Mesodermal cell (in vitro differentiated cells): ENCODE measurements at regions not wholly inside any gene's neighbourhood (a gene's known extent, or its start where the extent isn't known, plus 50 kb on each side); places are given as distances from the start of the nearest gene placed in this dataset.

Source experiments
- H3K27ac ChIP-seq: 2 replicates; pipeline ENCODE4 v1.7.0; 2013; ENCODE audit warnings: mild to moderate bottlenecking, low read depth, low read length, moderate library complexity; ENCODE audit not compliant: severe bottlenecking
- H3K36me3 ChIP-seq: 2 replicates; pipeline ENCODE4 v1.7.1; 2013; ENCODE audit warnings: mild to moderate bottlenecking, low read length, moderate library complexity; ENCODE audit not compliant: control insufficient read depth, insufficient read depth
- H3K4me1 ChIP-seq: one replicate; pipeline ENCODE4 v1.7.1; 2013; ENCODE audit warnings: mild to moderate bottlenecking, low read length; ENCODE audit not compliant: insufficient read depth, control insufficient read depth, poor library complexity, severe bottlenecking
- H3K4me3 ChIP-seq: 2 replicates; pipeline ENCODE4 v1.7.0; 2013; ENCODE audit warnings: low read length, control low read depth, mild to moderate bottlenecking; ENCODE audit not compliant: insufficient read depth, poor library complexity, severe bottlenecking; ENCODE audit errors: extremely low read depth
- H3K9me3 ChIP-seq: 2 replicates; pipeline ENCODE4 v1.7.1; 2013; ENCODE audit warnings: mild to moderate bottlenecking, low read length, moderate library complexity; ENCODE audit not compliant: control insufficient read depth
- WGBS, 2 experiments: methylation state at CpG; one replicate each; pipeline ENCODE4 v1.1.5; 2013; ENCODE audit warnings: missing lambda C conversion rate in 2 of 2; ENCODE audit not compliant: insufficient coverage in 2 of 2; 5-methylcytosine and 5-hydroxymethylcytosine counted together

GRCh38 chr14:53306911-53307310 is 153.8 kb upstream of the DDHD1 start:
- peaks cover 9% of the 10 kb centered on the region for H3K9me3 ChIP-seq
- no peaks in the 10 kb centered on the region for H3K36me3 ChIP-seq
- H3K27ac ChIP-seq = peak overlapping the region; percentile 63
- no peak overlapping the region for H3K4me3 ChIP-seq
- peaks cover 17% of the 10 kb centered on the region for H3K4me1 ChIP-seq
- 83 to 94% methylated on average over 2 of the region's 3 CpGs for WGBS, 2 experiments

GRCh38 chr14:53306267-53306721 is 153.2 kb upstream of the DDHD1 start:
- Histone ChIP-seq H3K9me3 (peaks cover 9% of the 10 kb centered on the region), H3K36me3 (no peaks in the 10 kb centered on the region), H3K4me3 (no peak overlapping the region), H3K4me1 (peaks cover 17% of the 10 kb centered on the region), H3K27ac (peak overlapping the region; percentile 53)
- 50 to 51% methylated on average over 6 to 7 of the region's 11 CpGs for WGBS, 2 experiments

GRCh38 chr14:53304726-53305381 is 151.7 kb upstream of the DDHD1 start:
- H3K4me1 ChIP-seq = peaks cover 17% of the 10 kb centered on the region
- H3K27ac ChIP-seq = no peak overlapping the region
- H3K36me3 ChIP-seq = no peaks in the 10 kb centered on the region
- peaks cover under 1% of the 10 kb centered on the region for H3K9me3 ChIP-seq
- WGBS, 2 experiments = 86 to 89% methylated on average over 2 to 3 of the region's 3 CpGs
- no peak overlapping the region for H3K4me3 ChIP-seq

GRCh38 chr14:53295985-53296582 is 143.0 kb upstream of the DDHD1 start:
- Histone ChIP-seq H3K27ac (no peak overlapping the region), H3K9me3 (no peaks in the 10 kb centered on the region), H3K4me3 (no peak overlapping the region), H3K36me3 (no peaks in the 10 kb centered on the region), H3K4me1 (no peaks in the 10 kb centered on the region)
- 20% methylated on average over 1 of the region's 9 CpGs; no CpG with 5 or more reads in 1 of the 2 experiments for WGBS, 2 experiments

- H3K4me1 ChIP-seq = no peaks in the 10 kb centered on the region
- WGBS, 2 experiments = 75 to 100% methylated on average over 1 to 2 of the region's 4 CpGs
- H3K9me3 ChIP-seq = no peaks in the 10 kb centered on the region
- no peak overlapping the region for H3K4me3 ChIP-seq
- H3K36me3 ChIP-seq = no peaks in the 10 kb centered on the region
- H3K27ac ChIP-seq = no peak overlapping the region
Observed at GRCh38 chr14:53295372-53295771, 142.2 kb upstream of the DDHD1 start.

GRCh38 chr14:53286301-53286700 is 133.2 kb upstream of the DDHD1 start:
- no peaks in the 10 kb centered on the region for H3K36me3 ChIP-seq
- H3K4me3 ChIP-seq = no peak overlapping the region
- H3K27ac ChIP-seq = no peak overlapping the region
- peaks cover 14% of the 10 kb centered on the region for H3K9me3 ChIP-seq
- no peaks in the 10 kb centered on the region for H3K4me1 ChIP-seq

- Histone ChIP-seq H3K4me3 (no peak overlapping the region), H3K27ac (no peak overlapping the region), H3K9me3 (peaks cover 14% of the 10 kb centered on the region), H3K36me3 (no peaks in the 10 kb centered on the region), H3K4me1 (no peaks in the 10 kb centered on the region)
- WGBS, 2 experiments = no CpG with 5 or more reads among the region's 4 CpGs
Observed at GRCh38 chr14:53285821-53286220, 132.7 kb upstream of the DDHD1 start.

GRCh38 chr14:53285064-53285463 is 131.9 kb upstream of the DDHD1 start:
- H3K27ac ChIP-seq = no peak overlapping the region
- H3K9me3 ChIP-seq = peaks cover 14% of the 10 kb centered on the region
- WGBS, 2 experiments = 90 to 100% methylated on average over 2 to 3 of the region's 4 CpGs
- no peaks in the 10 kb centered on the region for H3K36me3 ChIP-seq
- no peaks in the 10 kb centered on the region for H3K4me1 ChIP-seq
- no peak overlapping the region for H3K4me3 ChIP-seq

GRCh38 chr14:53278602-53279506 is 125.7 kb upstream of the DDHD1 start:
- no peak overlapping the region for H3K27ac ChIP-seq
- H3K4me1 ChIP-seq = no peaks in the 10 kb centered on the region
- H3K4me3 ChIP-seq = no peak overlapping the region
- WGBS, 2 experiments = 79 to 86% methylated on average over 11 to 12 of the region's 12 CpGs
- no peaks in the 10 kb centered on the region for H3K36me3 ChIP-seq
- peaks cover 13% of the 10 kb centered on the region for H3K9me3 ChIP-seq

GRCh38 chr14:53273671-53274072 is 120.5 kb upstream of the DDHD1 start:
- no peaks in the 10 kb centered on the region for H3K9me3 ChIP-seq
- no peaks in the 10 kb centered on the region for H3K4me1 ChIP-seq
- WGBS, 2 experiments = 97 to 98% methylated on average over 6 of the region's 6 CpGs

More at GRCh38 chr14:53273671-53274072, 120.5 kb upstream of the DDHD1 start:
- H3K36me3 ChIP-seq = no peaks in the 10 kb centered on the region
- no peak overlapping the region for H3K27ac ChIP-seq
- no peak overlapping the region for H3K4me3 ChIP-seq
